Colonic mucosa (tissue), 4 donors: ENCODE measurements at regions not wholly inside any gene's neighbourhood (a gene's known extent, or its start where the extent isn't known, plus 50 kb on each side); places are given as distances from the start of the nearest gene placed in this dataset.

Source experiments
- DNase-seq: peaks from one replicate; pipeline ENCODE4 v3.0.0-alpha.2; 2020
- H3K27ac ChIP-seq: fragments of 200-600 bp; one replicate; pipeline ENCODE4 v1.8.0; 2021
- H3K27me3 ChIP-seq: fragments of 200-600 bp; one replicate; pipeline ENCODE4 v1.8.0; 2021
- H3K36me3 ChIP-seq: fragments of 200-600 bp; one replicate; pipeline ENCODE4 v1.8.0; 2021
- H3K4me1 ChIP-seq: fragments of 200-600 bp; one replicate; pipeline ENCODE4 v1.8.0; 2021; ENCODE audit warnings: mild to moderate bottlenecking
- H3K4me3 ChIP-seq: fragments of 200-600 bp; one replicate; pipeline ENCODE4 v1.8.0; 2021
- H3K9ac ChIP-seq, 2 donors: one replicate each; pipeline ENCODE4 v1.7.0; 2013; ENCODE audit warnings: control low read depth in 2 of 2, low read depth in 2 of 2, low read length in 2 of 2
- H3K9me3 ChIP-seq: fragments of 200-600 bp; one replicate; pipeline ENCODE4 v1.8.0; 2021
- CTCF ChIP-seq: fragments of 200-600 bp; IDR thresholded peaks from one replicate; pipeline ENCODE4 v1.8.0; 2022; ENCODE audit warnings: antibody characterized with exemption, mild to moderate bottlenecking
- intact Hi-C: fragments of 100-400 bp; cut with DNase I; formaldehyde crosslinking; loops from one replicate; pipeline ENCODE4 v1.14.1; 2022
- donor health status: healthy.
- donor health status: DM: no; HTN: no; CAD: no.
- donor health status: DM: no; HTN: no; CAD: no.

GRCh38 chr13:53778937-53779336 is 750.3 kb downstream of the OLFM4 start:
- Histone ChIP-seq H3K36me3 (no peaks in the 10 kb centered on the region), H3K4me3 (no peak overlapping the region), H3K27ac (no peak overlapping the region), H3K27me3 (no peaks in the 10 kb centered on the region), H3K9me3 (no peaks in the 10 kb centered on the region), H3K4me1 (no peaks in the 10 kb centered on the region), H3K9ac (no peak overlapping the region)
- TF ChIP-seq CTCF, result no peak
- intact Hi-C loops, result loop anchor here (10.0 kb wide), 1 partner anchor 524 kb away; no protein-coding TSS in a partner anchor
- DNase-seq, result no peak

GRCh38 chr13:53781941-53782340 is 753.3 kb downstream of the OLFM4 start:
- Histone ChIP-seq H3K4me1 (no peaks in the 10 kb centered on the region), H3K36me3 (no peaks in the 10 kb centered on the region)

GRCh38 chr13:53782488-53782961 is 753.9 kb downstream of the OLFM4 start:
- no peaks in the 10 kb centered on the region for H3K36me3 ChIP-seq
- intact Hi-C loops, result no loop called here
- H3K27ac ChIP-seq, result no peak overlapping the region
- no peak overlapping the region for H3K9ac ChIP-seq
- H3K4me1 ChIP-seq, result no peaks in the 10 kb centered on the region
- DNase-seq, result peak; percentile 17
- no peaks in the 10 kb centered on the region for H3K27me3 ChIP-seq
- no peak overlapping the region for H3K4me3 ChIP-seq
- H3K9me3 ChIP-seq, result no peaks in the 10 kb centered on the region
- TF ChIP-seq CTCF, result peak; percentile 62

More at GRCh38 chr13:53781941-53782340, 753.3 kb downstream of the OLFM4 start:
- Histone ChIP-seq H3K9me3 (no peaks in the 10 kb centered on the region), H3K27me3 (no peaks in the 10 kb centered on the region), H3K27ac (no peak overlapping the region), H3K9ac (no peak overlapping the region), H3K4me3 (no peak overlapping the region)
- TF ChIP-seq CTCF, result no peak
- DNase-seq, result no peak
- intact Hi-C loops, result no loop called here

GRCh38 chr13:53783471-53783870 is 754.9 kb downstream of the OLFM4 start:
- Histone ChIP-seq H3K9ac (no peak overlapping the region), H3K4me3 (no peak overlapping the region), H3K4me1 (no peaks in the 10 kb centered on the region), H3K9me3 (no peaks in the 10 kb centered on the region), H3K27ac (no peak overlapping the region), H3K27me3 (no peaks in the 10 kb centered on the region), H3K36me3 (no peaks in the 10 kb centered on the region)
- intact Hi-C loops, result no loop called here
- no peak for DNase-seq
- TF ChIP-seq CTCF, result no peak

GRCh38 chr13:53788286-53788685 is 759.7 kb downstream of the OLFM4 start:
- no peaks in the 10 kb centered on the region for H3K27me3 ChIP-seq
- H3K4me3 ChIP-seq, result no peak overlapping the region
- no peak for DNase-seq
- H3K9ac ChIP-seq, result no peak overlapping the region
- H3K27ac ChIP-seq, result no peak overlapping the region
- intact Hi-C loops, result no loop called here
- H3K36me3 ChIP-seq, result no peaks in the 10 kb centered on the region
- no peak for TF ChIP-seq CTCF
- no peaks in the 10 kb centered on the region for H3K4me1 ChIP-seq
- H3K9me3 ChIP-seq, result no peaks in the 10 kb centered on the region
